Neuronal stem cell (in vitro differentiated cells): ENCODE measurements at regions not wholly inside any gene's neighbourhood (a gene's known extent, or its start where the extent isn't known, plus 50 kb on each side); places are given as distances from the start of the nearest gene placed in this dataset.
A peak's percentile ranks its signal among the peaks of the same experiment; 100 is the strongest.

Experiments
- DNase-seq: peaks from one replicate; pipeline ENCODE4 v3.0.0-alpha.2; 2013; ENCODE audit warnings: low spot score
- H2AFZ ChIP-seq: one replicate; pipeline ENCODE4 v1.6.1; 2013; ENCODE audit warnings: mild to moderate bottlenecking, low read length, inconsistent platforms
- H2AK5ac ChIP-seq: 2 replicates; pipeline ENCODE4 v1.6.1; 2013; ENCODE audit warnings: low read depth, mild to moderate bottlenecking, inconsistent platforms, low read length, moderate library complexity, mixed read lengths
- H2BK120ac ChIP-seq: 2 replicates; pipeline ENCODE4 v1.6.1; 2013; ENCODE audit warnings: low read depth, mild to moderate bottlenecking, inconsistent platforms, low read length, moderate library complexity, mixed read lengths
- H2BK12ac ChIP-seq: one replicate; pipeline ENCODE4 v1.6.1; 2013; ENCODE audit warnings: low read length, inconsistent platforms
- H2BK15ac ChIP-seq: 2 replicates; pipeline ENCODE4 v1.6.1; 2013; ENCODE audit warnings: mild to moderate bottlenecking, low read length, inconsistent platforms, mixed read lengths
- H2BK5ac ChIP-seq: one replicate; pipeline ENCODE4 v1.6.1; 2013; ENCODE audit warnings: inconsistent platforms, mild to moderate bottlenecking, low read length, moderate library complexity
- H3K14ac ChIP-seq: one replicate; pipeline ENCODE4 v1.6.1; 2013; ENCODE audit warnings: low read length, inconsistent platforms
- H3K18ac ChIP-seq: 2 replicates; pipeline ENCODE4 v1.6.1; 2013; ENCODE audit warnings: low read length, inconsistent platforms
- H3K23ac ChIP-seq: 2 replicates; pipeline ENCODE4 v1.6.1; 2013; ENCODE audit warnings: low read depth, mild to moderate bottlenecking, mixed read lengths, low read length, inconsistent platforms; ENCODE audit not compliant: poor library complexity
- H3K27ac ChIP-seq: replicated peaks from 3 replicates; pipeline ENCODE4 v1.5.1; 2013; ENCODE audit warnings: low read length, inconsistent platforms
- H3K27me3 ChIP-seq, 3 experiments: 2 replicates each; pipeline ENCODE4 v1.6.1; 2013; ENCODE audit warnings: low read length in 3 of 3, mild to moderate bottlenecking in 2 of 3, inconsistent platforms in 1 of 3, low read depth in 1 of 3, mixed read lengths in 1 of 3, moderate library complexity in 1 of 3; ENCODE audit not compliant: control insufficient read depth in 3 of 3, insufficient read depth in 3 of 3
- H3K36me3 ChIP-seq, 2 donors: replicated peaks in 1 of 2; 2 replicates each; pipeline ENCODE4 v1.6.1; 2013; ENCODE audit warnings: low read length in 2 of 2; ENCODE audit not compliant: control insufficient read depth in 2 of 2, insufficient read depth in 2 of 2
- H3K4ac ChIP-seq: 2 replicates; pipeline ENCODE4 v1.6.1; 2013; ENCODE audit warnings: inconsistent platforms, mild to moderate bottlenecking, low read length, moderate library complexity
- H3K4me1 ChIP-seq, 2 donors: 1 replicate in 1 of 2; 2 replicates in 1 of 2; pipeline ENCODE4 v1.6.1; 2013; ENCODE audit warnings: low read length in 2 of 2, low read depth in 1 of 2; ENCODE audit not compliant: control insufficient read depth in 2 of 2, insufficient read depth in 1 of 2
- H3K4me2 ChIP-seq: one replicate; pipeline ENCODE4 v1.6.1; 2013; ENCODE audit warnings: mild to moderate bottlenecking, low read length, inconsistent platforms; ENCODE audit not compliant: insufficient read depth, poor library complexity, severe bottlenecking
- H3K4me3 ChIP-seq, 2 donors: 2 replicates each; pipeline ENCODE4 v1.5.1; 2013; ENCODE audit warnings: low read length in 2 of 2, mild to moderate bottlenecking in 2 of 2, inconsistent platforms in 1 of 2, moderate library complexity in 1 of 2
- H3K79me1 ChIP-seq: one replicate; pipeline ENCODE4 v1.6.1; 2013; ENCODE audit warnings: low read depth, mild to moderate bottlenecking, inconsistent platforms, low read length, moderate library complexity
- H3K9ac ChIP-seq: one replicate; pipeline ENCODE4 v1.6.1; 2013; ENCODE audit warnings: mild to moderate bottlenecking, low read depth, low read length, inconsistent platforms; ENCODE audit not compliant: poor library complexity
- H3K9me3 ChIP-seq, 2 donors: replicated peaks in 1 of 2; 2 replicates each; pipeline versions ENCODE3 to v1.6.1; 2013; ENCODE audit warnings: low read length in 2 of 2, mild to moderate bottlenecking in 2 of 2, inconsistent platforms in 1 of 2, low read depth in 1 of 2, mixed read lengths in 1 of 2, moderate library complexity in 1 of 2; ENCODE audit not compliant: control insufficient read depth in 2 of 2, insufficient read depth in 1 of 2
- H4K8ac ChIP-seq: one replicate; pipeline ENCODE4 v1.6.1; 2013; ENCODE audit warnings: low read depth, mild to moderate bottlenecking, inconsistent platforms, low read length, moderate library complexity
- H4K91ac ChIP-seq: one replicate; pipeline ENCODE4 v1.6.1; 2013; ENCODE audit warnings: low read length, low read depth, mild to moderate bottlenecking, inconsistent platforms; ENCODE audit not compliant: poor library complexity
- WGBS, 2 donors: extraction: QIAGEN DNeasy Blood & Tissue Kit; methylation state at CpG; one replicate each; pipeline ENCODE4 v1.1.7; 2013; ENCODE audit warnings: missing lambda C conversion rate in 2 of 2, mixed read lengths in 1 of 2; ENCODE audit not compliant: insufficient read length in 2 of 2, insufficient replicate concordance in 1 of 2; ENCODE audit errors: extremely low coverage in 2 of 2; 5-methylcytosine and 5-hydroxymethylcytosine counted together

GRCh38 chr11:56846631-56847576 lies 98.4 kb upstream of the OR9G4 start:
- H3K9ac ChIP-seq: no peak overlapping the region
- H3K79me1 ChIP-seq: no peaks in the 10 kb centered on the region
- peak overlapping the region; percentile 7 for H4K91ac ChIP-seq
- H3K4me1 ChIP-seq: no peaks in the 10 kb centered on the region
- H3K23ac ChIP-seq: no peak overlapping the region
- H3K18ac ChIP-seq: no peak overlapping the region
- H2BK120ac ChIP-seq: no peak overlapping the region
- no CpG with 5 or more reads among the region's 8 CpGs for WGBS, 2 donors
- H2BK15ac ChIP-seq: no peak overlapping the region
- no peak overlapping the region for H3K4me3 ChIP-seq
- DNase-seq: no peak
- H2AFZ ChIP-seq: no peak overlapping the region
- H2BK12ac ChIP-seq: no peak overlapping the region
- H2AK5ac ChIP-seq: no peak overlapping the region
- no peak overlapping the region for H3K4me2 ChIP-seq
- H3K4ac ChIP-seq: no peak overlapping the region
- no peak overlapping the region for H3K14ac ChIP-seq
- peaks cover 0 to 1% of the 10 kb centered on the region in 2 donors for H3K9me3 ChIP-seq
- no peak overlapping the region for H2BK5ac ChIP-seq
- H3K27ac ChIP-seq: no peak overlapping the region
- no peaks in the 10 kb centered on the region for H3K27me3 ChIP-seq
- no peak overlapping the region for H4K8ac ChIP-seq
- no peaks in the 10 kb centered on the region for H3K36me3 ChIP-seq

GRCh38 chr11:56845121-56845732 lies 96.7 kb upstream of the OR9G4 start:
- H2BK120ac ChIP-seq: no peak overlapping the region
- H2BK5ac ChIP-seq: no peak overlapping the region
- H3K9me3 ChIP-seq: peaks cover 0 to 1% of the 10 kb centered on the region in 2 donors
- no peaks in the 10 kb centered on the region for H3K4me1 ChIP-seq
- no peak overlapping the region for H4K91ac ChIP-seq
- no peaks in the 10 kb centered on the region for H3K79me1 ChIP-seq
- no peak for DNase-seq
- no peak overlapping the region for H3K27ac ChIP-seq
- H2AFZ ChIP-seq: no peak overlapping the region
- no peak overlapping the region for H3K9ac ChIP-seq
- H3K27me3 ChIP-seq: no peaks in the 10 kb centered on the region
- H3K23ac ChIP-seq: no peak overlapping the region
- no peak overlapping the region for H3K4me3 ChIP-seq
- no peak overlapping the region for H4K8ac ChIP-seq
- H2BK15ac ChIP-seq: no peak overlapping the region
- no peak overlapping the region for H3K4me2 ChIP-seq
- H3K14ac ChIP-seq: no peak overlapping the region
- H2BK12ac ChIP-seq: no peak overlapping the region
- no peak overlapping the region for H3K4ac ChIP-seq
- no peaks in the 10 kb centered on the region for H3K36me3 ChIP-seq
- no CpG with 5 or more reads among the region's 20 CpGs for WGBS, 2 donors
- H2AK5ac ChIP-seq: no peak overlapping the region
- H3K18ac ChIP-seq: peak overlapping the region; percentile 53

- no peak overlapping the region for H3K14ac ChIP-seq
- no CpG with 5 or more reads among the region's 2 CpGs for WGBS, 2 donors
- H3K79me1 ChIP-seq: no peaks in the 10 kb centered on the region
- H2AFZ ChIP-seq: no peak overlapping the region
- H3K4me1 ChIP-seq: no peaks in the 10 kb centered on the region
- H2AK5ac ChIP-seq: no peak overlapping the region
- no peak overlapping the region for H3K4ac ChIP-seq
- H2BK5ac ChIP-seq: no peak overlapping the region
- H3K9ac ChIP-seq: no peak overlapping the region
- H3K4me2 ChIP-seq: no peak overlapping the region
- no peak overlapping the region for H4K8ac ChIP-seq
- H3K36me3 ChIP-seq: no peaks in the 10 kb centered on the region
- H3K18ac ChIP-seq: no peak overlapping the region
- no peak overlapping the region for H4K91ac ChIP-seq
- H3K23ac ChIP-seq: no peak overlapping the region
- no peak overlapping the region for H3K4me3 ChIP-seq
- DNase-seq: no peak
- H2BK15ac ChIP-seq: no peak overlapping the region
- H3K27ac ChIP-seq: no peak overlapping the region
- peaks cover 0 to 1% of the 10 kb centered on the region in 2 donors for H3K9me3 ChIP-seq
- H2BK12ac ChIP-seq: no peak overlapping the region
- H3K27me3 ChIP-seq: no peaks in the 10 kb centered on the region
- H2BK120ac ChIP-seq: no peak overlapping the region
Measured at GRCh38 chr11:56843816-56844215, 95.3 kb upstream of the OR9G4 start.
